T47D (cell line): ENCODE measurements at regions not wholly inside any gene's neighbourhood (a gene's known extent, or its start where the extent isn't known, plus 50 kb on each side); places are given as distances from the start of the nearest gene placed in this dataset.
"Not testable (repeated sequence)": the region's sequence is repeated elsewhere in the genome, so short reads cannot be mapped to it uniquely, and the experiment has no call there.

Source experiments
- DNase-seq, 2 experiments: peaks; one replicate each; pipeline versions ENCODE4 v3.0.0 to v3.0.0-alpha.2; 2011 to 2012; ENCODE audit warnings: low read depth in 1 of 2, low spot score in 1 of 2
- JUND ChIP-seq: IDR thresholded peaks from 2 replicates; pipeline ENCODE4 v1.6.1; 2012; ENCODE audit warnings: low read depth
- in situ Hi-C: cut with HindIII; loops from 2 replicates; pipeline ENCODE4 v1.10.0; 2016; ENCODE audit warnings: low sequenced_read_pairs, low pct_unique_long_range_greater_than_20kb

DNA sequence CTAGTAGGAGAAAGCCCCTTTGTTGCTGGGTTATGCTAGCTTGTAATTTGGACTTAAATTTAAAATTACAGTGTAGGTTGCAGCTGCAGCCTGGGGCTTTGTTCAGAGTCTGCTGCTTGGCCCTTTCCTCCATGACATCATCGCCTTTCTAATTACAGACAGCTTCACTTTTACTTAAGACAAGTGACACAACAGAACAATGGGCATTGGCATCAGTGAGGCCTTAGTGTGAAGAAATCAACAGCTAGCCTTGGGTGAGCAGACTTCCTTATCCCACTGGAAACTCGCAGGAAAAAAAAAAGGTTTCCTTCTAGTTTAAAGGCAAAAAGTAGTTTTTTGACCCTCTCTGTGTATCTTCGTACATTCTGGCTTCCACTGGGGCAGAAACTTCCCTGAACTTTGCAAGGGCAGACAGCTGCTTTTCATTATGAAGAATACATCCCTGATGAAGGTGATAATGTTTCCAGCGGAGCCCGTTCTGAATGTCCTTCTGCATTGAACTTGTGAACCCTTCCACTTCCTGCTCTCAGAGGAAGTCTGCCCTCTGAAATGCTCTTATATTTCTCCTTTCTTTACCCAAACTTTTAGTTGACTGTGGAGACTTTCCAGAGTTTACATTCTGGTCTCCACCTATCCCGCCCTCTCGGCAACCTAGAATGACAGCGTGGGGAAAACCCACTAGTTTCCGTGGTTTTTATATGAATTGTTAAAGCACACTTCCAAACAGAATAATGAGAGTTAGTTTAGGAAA is 123.2 kb upstream of the FAM9C start:
- DNase-seq, result peak in 1 of 2 experiments; percentile 56
- no peak for TF ChIP-seq JUND
- in situ Hi-C loops, result no loop called here

DNA sequence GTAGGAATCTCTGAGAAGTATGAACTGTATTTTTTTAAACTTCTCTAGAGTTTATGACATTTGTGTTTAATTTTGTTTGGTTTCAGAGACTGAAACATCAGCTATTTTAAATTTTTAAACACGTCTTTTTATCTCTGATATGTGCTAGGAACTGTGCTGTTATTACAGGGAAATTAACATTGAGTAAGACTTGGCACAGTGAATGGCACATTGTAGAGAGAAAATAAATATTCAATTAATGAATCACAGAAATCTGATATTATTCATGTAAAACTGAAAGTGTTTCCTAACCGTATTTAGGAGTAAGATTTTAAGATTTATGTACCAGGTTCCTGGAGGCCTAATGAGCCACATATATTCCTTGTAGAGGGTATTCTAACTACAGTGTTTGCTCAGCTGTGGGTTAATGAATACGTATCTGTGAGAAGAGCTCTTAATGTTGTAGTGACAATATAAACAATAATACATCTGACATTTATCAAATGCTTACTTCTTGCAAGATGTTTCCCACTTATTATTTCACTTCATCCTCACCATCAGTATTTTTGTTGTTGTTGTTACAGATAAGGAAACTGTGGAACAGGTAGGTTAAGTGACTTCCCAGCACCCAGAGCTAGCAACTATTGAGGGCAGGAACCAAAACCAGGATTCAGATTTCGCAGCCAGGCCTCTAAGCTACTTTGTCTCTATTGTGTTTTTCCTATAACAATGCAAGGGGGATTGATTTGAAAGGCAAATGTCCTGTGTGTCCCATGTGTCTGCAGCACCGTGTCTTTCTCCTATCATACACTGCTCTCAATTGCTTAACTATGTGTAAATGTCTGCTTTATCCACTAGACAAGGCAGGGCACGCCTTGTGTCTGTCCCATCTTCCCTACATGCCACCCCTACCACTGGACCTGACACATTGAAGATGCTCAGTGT is 121.1 kb upstream of the FAM9C start:
- TF ChIP-seq JUND, result no peak
- in situ Hi-C loops, result no loop called here
- no peak for DNase-seq

DNA sequence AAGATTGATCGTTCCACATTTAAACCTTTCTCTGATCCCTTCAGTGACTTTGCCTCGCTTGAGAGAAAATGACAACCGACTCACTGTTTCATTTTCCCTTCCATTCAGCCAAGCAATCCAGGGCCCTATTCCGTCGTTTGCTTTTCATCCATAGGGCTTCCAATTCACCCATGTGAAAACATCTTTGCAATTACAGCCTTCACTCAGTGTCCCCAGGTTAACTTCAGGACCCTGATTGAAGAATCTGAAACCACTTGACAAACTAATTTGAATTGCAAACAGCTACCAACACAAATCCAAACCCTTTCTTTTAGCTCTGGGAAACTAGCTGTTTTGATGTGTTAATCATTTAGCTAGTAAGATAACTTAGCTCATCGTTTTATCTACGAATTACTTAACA is 120.2 kb upstream of the FAM9C start:
- in situ Hi-C loops, result no loop called here
- DNase-seq, result no peak
- no peak for TF ChIP-seq JUND

DNA sequence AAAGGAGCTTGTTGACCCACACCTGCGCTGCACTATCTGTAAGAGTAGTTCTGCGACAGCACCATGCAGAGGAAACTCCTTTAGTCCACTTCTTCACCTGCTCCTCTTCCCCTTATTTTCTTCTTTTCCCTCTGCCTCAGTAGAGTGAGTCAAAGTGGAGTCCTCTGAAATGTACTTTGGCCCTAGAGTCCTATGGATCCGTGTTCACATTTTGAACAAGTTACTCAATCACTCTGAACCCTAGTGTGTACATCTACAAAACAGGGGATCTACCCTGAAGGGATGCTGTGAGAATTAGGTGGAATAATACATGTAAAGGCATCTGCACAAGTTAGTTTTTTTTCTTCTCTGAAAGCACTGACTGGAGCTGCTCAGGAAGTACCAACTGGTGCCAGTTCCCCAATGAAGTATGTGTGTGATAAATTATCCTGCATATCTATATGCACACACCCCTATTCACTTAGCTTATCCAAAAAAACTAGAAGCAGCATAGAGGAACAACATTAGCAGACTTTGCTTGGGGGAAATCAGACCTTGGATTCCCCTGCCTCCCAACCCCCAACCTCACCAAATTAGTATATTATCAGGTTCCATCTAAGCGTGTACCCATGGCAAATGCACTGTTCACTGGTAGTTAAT is 118.5 kb upstream of the FAM9C start:
- no peak for TF ChIP-seq JUND
- in situ Hi-C loops, result no loop called here
- DNase-seq, result no peak

DNA sequence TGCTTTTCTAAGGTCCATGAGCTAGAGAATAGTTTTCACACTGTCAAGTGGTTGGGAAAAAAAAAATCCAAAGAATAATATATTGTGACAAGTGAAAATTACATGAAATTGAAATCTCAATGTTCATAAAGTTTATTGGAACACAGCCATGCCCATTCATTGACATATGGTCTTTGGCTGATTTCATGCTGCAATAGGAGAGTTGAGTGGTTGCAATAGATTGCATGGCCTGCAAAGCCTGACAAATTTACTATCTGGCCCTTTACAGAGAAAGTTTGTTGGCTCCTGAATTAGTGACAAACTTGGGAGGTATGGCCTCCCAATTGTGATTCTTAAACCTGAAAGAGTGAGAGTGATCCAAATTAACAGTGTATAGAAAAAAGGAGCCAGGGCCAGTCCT is 115.5 kb upstream of the FAM9C start:
- no peak for DNase-seq
- in situ Hi-C loops, result no loop called here
- no peak for TF ChIP-seq JUND

DNA sequence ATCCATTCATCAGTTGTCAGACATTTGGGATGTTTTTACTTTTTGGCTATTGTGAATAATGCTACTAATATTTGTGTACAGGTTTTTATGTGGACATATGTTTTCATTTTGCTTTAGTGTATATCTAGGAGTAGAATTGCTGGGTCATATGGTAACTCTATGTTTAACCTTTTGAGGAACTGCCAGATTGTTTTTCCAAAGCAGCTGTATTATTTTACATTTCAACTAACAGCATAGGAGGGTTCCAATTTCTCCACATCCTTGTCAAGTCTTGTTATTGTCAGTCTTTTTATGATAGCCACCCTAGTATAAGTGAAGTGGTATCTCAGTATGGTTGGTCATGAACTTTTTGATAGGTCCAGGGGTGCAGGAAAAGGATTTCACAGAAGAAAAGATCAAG is 114.5 kb upstream of the FAM9C start:
- in situ Hi-C loops, result no loop called here
- no peak for TF ChIP-seq JUND
- no peak for DNase-seq

DNA sequence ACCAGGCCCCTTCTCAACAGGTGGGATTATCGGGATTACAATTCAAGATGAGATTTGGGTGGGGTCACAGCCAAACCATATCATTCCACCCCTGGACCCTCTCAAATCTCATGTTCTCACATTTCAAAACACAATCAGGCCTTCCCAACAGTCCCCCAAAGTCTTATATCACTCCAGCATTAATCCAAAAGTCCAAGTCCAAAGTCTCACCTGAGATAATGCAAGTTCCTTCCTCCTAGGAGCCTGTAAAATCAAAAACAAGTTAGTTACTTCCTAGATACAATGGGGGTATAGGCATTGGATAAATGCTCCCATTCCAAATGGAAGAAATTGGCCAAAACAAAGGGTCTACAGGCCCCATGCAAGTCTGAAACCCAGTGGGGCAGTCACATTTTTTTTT is 111.1 kb upstream of the FAM9C start:
- in situ Hi-C loops, DNase-seq: not testable (repeated sequence)

DNA sequence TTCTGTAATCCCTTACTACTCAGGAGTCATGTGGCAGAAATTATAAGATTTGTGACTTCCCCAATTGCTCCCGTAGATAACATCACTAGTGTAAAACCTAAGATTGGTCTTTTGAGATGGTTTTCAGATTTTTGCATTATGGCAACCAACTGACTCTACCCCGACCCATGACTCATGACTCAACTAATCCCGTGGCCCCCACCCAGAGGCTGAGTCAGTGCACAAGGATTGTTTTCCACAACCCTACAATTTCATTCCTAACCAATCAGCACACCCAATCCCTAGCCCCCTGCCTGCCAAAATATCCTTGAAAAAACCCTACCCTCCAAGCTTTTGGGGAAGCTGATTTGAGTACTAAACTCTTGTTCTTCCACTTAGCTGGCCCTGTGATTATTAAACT is 109.4 kb upstream of the FAM9C start:
- in situ Hi-C loops, result no loop called here
- no peak for TF ChIP-seq JUND
- no peak for DNase-seq

DNA sequence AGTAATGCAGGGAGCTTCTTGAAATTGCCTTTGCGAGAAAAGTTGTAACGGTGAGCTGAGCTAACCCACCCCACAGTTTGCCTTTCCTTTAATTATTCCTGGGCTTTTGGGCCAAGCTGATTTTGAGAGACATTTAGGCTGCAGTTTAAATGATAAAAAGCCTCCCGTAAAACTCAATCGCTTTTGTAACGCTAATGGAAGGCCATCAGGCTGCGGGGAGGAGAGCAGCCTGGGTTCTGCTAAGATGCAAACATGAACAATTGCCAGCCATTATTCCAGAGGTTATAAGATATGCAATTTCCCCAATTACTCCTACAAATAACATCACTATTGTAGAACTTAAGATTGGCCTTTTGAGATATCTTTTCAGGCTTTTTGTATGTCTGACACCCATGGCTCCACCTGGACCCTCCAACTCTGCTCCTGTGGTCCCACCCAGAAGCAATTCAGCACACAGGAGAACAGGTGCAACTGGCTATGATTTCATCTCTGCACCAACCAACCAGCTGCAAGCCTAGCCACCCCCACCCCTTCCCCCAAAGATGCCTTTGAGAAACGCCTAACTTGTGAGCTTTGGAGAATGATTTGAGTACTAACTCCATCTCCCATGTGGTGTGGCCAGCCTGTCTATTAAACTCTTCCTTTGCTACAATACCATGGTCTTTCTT is 108.2 kb upstream of the FAM9C start:
- no peak for TF ChIP-seq JUND
- in situ Hi-C loops, result no loop called here
- DNase-seq, result no peak

DNA sequence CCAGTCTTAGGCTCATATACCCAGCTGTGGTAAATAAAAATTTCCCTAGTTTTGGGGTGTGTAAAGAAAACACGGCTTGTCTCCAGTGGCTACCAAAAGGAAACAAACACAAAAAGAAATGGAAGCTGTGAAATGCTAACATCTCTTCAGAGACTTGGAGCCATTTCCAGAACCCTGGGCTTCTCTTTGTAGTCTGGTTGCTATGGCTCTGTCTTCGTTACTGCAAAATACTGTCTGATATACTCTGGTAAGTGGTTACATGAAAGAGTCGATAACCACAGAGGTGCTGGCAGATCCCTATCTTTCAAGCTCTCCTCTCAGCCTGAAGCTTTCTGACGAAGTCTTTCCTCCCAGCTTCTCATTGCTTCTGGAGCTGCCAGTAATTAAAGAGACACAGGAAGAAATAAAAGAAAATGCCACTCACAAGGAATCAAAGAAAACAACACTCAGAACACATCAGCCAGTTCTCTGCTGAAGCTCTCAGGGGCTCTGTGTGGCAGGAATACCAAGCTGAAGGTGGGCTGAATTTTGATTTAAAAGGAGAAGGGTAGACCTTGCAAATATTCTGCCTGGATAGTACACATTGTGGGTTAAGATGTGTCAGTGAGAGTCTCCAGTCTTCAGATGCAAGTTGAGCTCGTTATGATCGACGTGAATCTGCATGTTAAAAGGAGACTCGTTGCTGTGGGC is 107.6 kb upstream of the FAM9C start:
- DNase-seq, result no peak
- in situ Hi-C loops, result no loop called here
- no peak for TF ChIP-seq JUND

DNA sequence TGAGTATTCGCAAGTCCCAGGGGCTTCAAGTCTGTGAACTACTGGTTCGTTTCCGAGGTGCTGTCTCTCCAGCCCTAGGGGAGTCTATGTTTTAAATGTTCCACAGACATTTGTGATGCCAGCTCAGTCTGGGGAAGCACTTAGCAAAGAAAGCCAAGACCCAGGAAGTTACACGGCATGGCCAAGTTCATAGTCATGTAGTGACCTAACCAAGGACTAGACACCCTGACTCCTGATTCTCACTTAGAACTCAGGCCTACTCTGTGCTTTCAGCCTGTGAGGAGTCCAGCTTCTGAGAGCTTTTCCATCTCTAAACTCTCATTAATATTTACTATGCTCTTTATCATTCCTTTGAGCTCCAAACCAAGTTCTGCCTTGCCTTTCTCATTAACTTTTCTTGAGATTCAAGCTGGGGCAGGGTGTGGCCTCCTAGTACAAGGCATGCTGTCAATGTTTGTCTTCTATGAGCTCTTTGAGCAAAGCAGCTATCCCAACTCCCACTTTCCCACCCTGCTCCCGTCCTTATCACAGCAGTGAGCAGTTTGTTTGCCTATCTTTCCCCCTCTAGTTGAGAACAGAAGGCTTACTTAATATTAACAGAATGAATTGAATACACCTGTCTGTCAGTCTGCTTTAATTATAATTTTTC is 105.4 kb upstream of the FAM9C start:
- no peak for DNase-seq
- no peak for TF ChIP-seq JUND
- in situ Hi-C loops, result no loop called here
